PFSK-1 (cell line): ENCODE measurements at regions not wholly inside any gene's neighbourhood (a gene's known extent, or its start where the extent isn't known, plus 50 kb on each side); places are given as distances from the start of the nearest gene placed in this dataset.

Experiments
- POLR2AphosphoS5 ChIP-seq: IDR thresholded peaks from 2 replicates; pipeline ENCODE4 v1.6.1; 2012; ENCODE audit warnings: low read depth, mild to moderate bottlenecking, control low read depth, low read length, moderate library complexity
- TAF1 ChIP-seq: IDR thresholded peaks from 2 replicates; pipeline ENCODE4 v1.6.1; 2012; ENCODE audit warnings: low read length, control low read depth, borderline replicate concordance; ENCODE audit not compliant: insufficient read depth

- TF ChIP-seq TAF1, result no peak
- TF ChIP-seq POLR2AphosphoS5, result no peak
Measured at GRCh38 chr4:136599890-136600289, 932.4 kb downstream of the PCDH18 start.
